ENCODE measurements at regions not wholly inside any gene's neighbourhood (a gene's known extent, or its start where the extent isn't known, plus 50 kb on each side); places are given as distances from the start of the nearest gene placed in this dataset.

- FAIRE-seq: no peak
Measured at GRCh38 chr5:145499483-145499882, 335.7 kb downstream of the PRELID2 start.

GRCh38 chr5:145497052-145497451, 338.1 kb downstream of the PRELID2 start:
- no peak for FAIRE-seq

- no peak for FAIRE-seq
Measured at GRCh38 chr5:145495741-145496140, 339.4 kb downstream of the PRELID2 start.

GRCh38 chr5:145495196-145495595, 339.9 kb downstream of the PRELID2 start:
- no peak for FAIRE-seq

- no peak for FAIRE-seq
Measured at GRCh38 chr5:145493435-145493834, 341.7 kb downstream of the PRELID2 start.

- FAIRE-seq: no peak
Measured at GRCh38 chr5:145489516-145489915, 345.6 kb downstream of the PRELID2 start.

GRCh38 chr5:145484158-145484557, 351.0 kb downstream of the PRELID2 start:
- no peak for FAIRE-seq

GRCh38 chr5:145483212-145483611, 351.9 kb downstream of the PRELID2 start:
- FAIRE-seq: no peak

- no peak for FAIRE-seq
Measured at GRCh38 chr5:145479857-145480256, 355.3 kb downstream of the PRELID2 start.

GRCh38 chr5:145479271-145479670, 355.9 kb downstream of the PRELID2 start:
- no peak for FAIRE-seq

- no peak for FAIRE-seq
Measured at GRCh38 chr5:145478651-145479050, 356.5 kb downstream of the PRELID2 start.

GRCh38 chr5:145473042-145473642, 362.0 kb downstream of the PRELID2 start:
- FAIRE-seq: no peak

GRCh38 chr5:145471831-145472612, 363.1 kb downstream of the PRELID2 start:
- no peak for FAIRE-seq

- FAIRE-seq: no peak
Measured at GRCh38 chr5:145471026-145471425, 364.1 kb downstream of the PRELID2 start.

- FAIRE-seq: no peak
Measured at GRCh38 chr5:145470396-145470979, 364.7 kb downstream of the PRELID2 start.

- FAIRE-seq: no peak
Measured at GRCh38 chr5:145467446-145467845, 367.7 kb downstream of the PRELID2 start.

- FAIRE-seq: no peak
Measured at GRCh38 chr5:145466533-145466932, 368.6 kb downstream of the PRELID2 start.

GRCh38 chr5:145465474-145466263, 369.5 kb downstream of the PRELID2 start:
- FAIRE-seq: no peak

- no peak for FAIRE-seq
Measured at GRCh38 chr5:145464171-145464570, 371.0 kb downstream of the PRELID2 start.

GRCh38 chr5:145463634-145464033, 371.5 kb downstream of the PRELID2 start:
- no peak for FAIRE-seq

GRCh38 chr5:145462525-145462924, 372.6 kb downstream of the PRELID2 start:
- FAIRE-seq: no peak

- no peak for FAIRE-seq
Measured at GRCh38 chr5:145450286-145450885, 384.8 kb downstream of the PRELID2 start.

- FAIRE-seq: no peak
Measured at GRCh38 chr5:145449794-145450193, 385.3 kb downstream of the PRELID2 start.
